HepG2 (cell line): ENCODE measurements at regions not wholly inside any gene's neighbourhood (a gene's known extent, or its start where the extent isn't known, plus 50 kb on each side); places are given as distances from the start of the nearest gene placed in this dataset.

Source experiments
- ATF2 ChIP-seq: sonication (generic); formaldehyde crosslinking; IDR thresholded peaks from 2 replicates; pipeline ENCODE4 v1.4.0; 2020; ENCODE audit warnings: missing genetic modification reagents
- ATF6 ChIP-seq: sonication (generic); formaldehyde crosslinking; conservative IDR thresholded peaks from 2 replicates; pipeline ENCODE4 v1.4.0; 2020; ENCODE audit warnings: missing genetic modification reagents
- BATF2 ChIP-seq: sonication (generic); formaldehyde crosslinking; IDR thresholded peaks from 2 replicates; pipeline ENCODE4 v1.8.0; 2022; ENCODE audit warnings: mild to moderate bottlenecking, missing genetic modification reagents, moderate library complexity
- BCLAF1 ChIP-seq: fragments of 450-650 bp; IDR thresholded peaks from 2 replicates; pipeline ENCODE4 v1.6.1; 2017; ENCODE audit warnings: mild to moderate bottlenecking
- CCDC6 ChIP-seq: sonication (generic); formaldehyde crosslinking; IDR thresholded peaks from 2 replicates; pipeline ENCODE4 v1.8.1; 2022; ENCODE audit warnings: mild to moderate bottlenecking, missing genetic modification reagents, moderate library complexity
- E2F5 ChIP-seq: sonication (generic); formaldehyde crosslinking; conservative IDR thresholded peaks from 2 replicates; pipeline ENCODE4 v1.4.0; 2020; ENCODE audit warnings: missing genetic modification reagents
- IRF1 ChIP-seq: sonication (generic); formaldehyde crosslinking; IDR thresholded peaks from 2 replicates; pipeline ENCODE4 v1.4.0; 2020; ENCODE audit warnings: low read depth, mild to moderate bottlenecking, missing genetic modification reagents
- MAFK ChIP-seq, 2 experiments: IDR thresholded peaks in 1 of 2; conservative IDR thresholded peaks in 1 of 2; 2 replicates each; pipeline ENCODE4 v1.6.1; 2011; ENCODE audit warnings: improper control_type of control experiment in 2 of 2, low read length in 2 of 2
- NFIB ChIP-seq: sonication (generic); formaldehyde crosslinking; IDR thresholded peaks from 2 replicates; pipeline ENCODE4 v1.9.0; 2021; ENCODE audit warnings: missing genetic modification reagents, mild to moderate bottlenecking, borderline replicate concordance
- NR2F1 ChIP-seq, 2 experiments: fragments of 450-650 bp in 1 of 2; formaldehyde crosslinking in 1 of 2; IDR thresholded peaks; 2 replicates each; pipeline versions ENCODE4 v1.5.0 to v1.6.1; 2016 to 2020; ENCODE audit warnings: mild to moderate bottlenecking in 1 of 2, missing compliant biosample characterization in 1 of 2, missing genetic modification reagents in 1 of 2, moderate library complexity in 1 of 2
- REL ChIP-seq: sonication (generic); formaldehyde crosslinking; conservative IDR thresholded peaks from 2 replicates; pipeline ENCODE4 v1.8.0; 2022; ENCODE audit warnings: mild to moderate bottlenecking, missing genetic modification reagents, moderate library complexity
- SALL1 ChIP-seq: sonication (generic); formaldehyde crosslinking; IDR thresholded peaks from 2 replicates; pipeline ENCODE4 v1.8.0; 2022; ENCODE audit warnings: mild to moderate bottlenecking, missing genetic modification reagents
- TAF15 ChIP-seq: fragments of 200-400 bp; formaldehyde crosslinking; IDR thresholded peaks from one replicate; pipeline ENCODE4 v1.6.1; 2018; ENCODE audit warnings: mild to moderate bottlenecking, low read depth, low read length; ENCODE audit not compliant: poor library complexity, severe bottlenecking
- ZBTB38 ChIP-seq: sonication (generic); formaldehyde crosslinking; IDR thresholded peaks from 2 replicates; pipeline ENCODE4 v1.5.1; 2020; ENCODE audit warnings: mild to moderate bottlenecking, missing genetic modification reagents
- ZNF136 ChIP-seq: sonication (generic); formaldehyde crosslinking; IDR thresholded peaks from 2 replicates; pipeline ENCODE4 v1.8.1; 2022; ENCODE audit warnings: low read depth, mild to moderate bottlenecking, moderate library complexity, missing genetic modification reagents
- ZNF230 ChIP-seq: sonication (generic); formaldehyde crosslinking; IDR thresholded peaks from 2 replicates; pipeline ENCODE4 v1.4.0; 2020; ENCODE audit warnings: mild to moderate bottlenecking, missing genetic modification reagents
- ZNF563 ChIP-seq: sonication (generic); formaldehyde crosslinking; IDR thresholded peaks from 2 replicates; pipeline ENCODE4 v1.8.0; 2022; ENCODE audit warnings: mild to moderate bottlenecking, moderate library complexity, missing genetic modification reagents
- ZNF749 ChIP-seq: sonication (generic); formaldehyde crosslinking; IDR thresholded peaks from 2 replicates; pipeline ENCODE4 v1.8.0; 2022; ENCODE audit warnings: mild to moderate bottlenecking, missing genetic modification reagents, moderate library complexity, borderline replicate concordance
- ZNF781 ChIP-seq: sonication (generic); formaldehyde crosslinking; IDR thresholded peaks from 2 replicates; pipeline ENCODE4 v1.5.1; 2020; ENCODE audit warnings: borderline replicate concordance, mild to moderate bottlenecking, missing genetic modification reagents; ENCODE audit errors: not compliant biosample characterization
- ZNF83 ChIP-seq: sonication (generic); formaldehyde crosslinking; IDR thresholded peaks from 2 replicates; pipeline ENCODE4 v1.4.0; 2020; ENCODE audit warnings: missing genetic modification reagents, mild to moderate bottlenecking, borderline replicate concordance
- ZNF879 ChIP-seq: sonication (generic); formaldehyde crosslinking; IDR thresholded peaks from 2 replicates; pipeline ENCODE4 v1.8.1; 2023; ENCODE audit warnings: missing genetic modification reagents

- TF ChIP-seq ZBTB38 (CRISPR knock-in tag) (no peak), ZNF563 (CRISPR knock-in tag) (no peak), BATF2 (CRISPR knock-in tag) (no peak), ATF2 (CRISPR knock-in tag) (no peak), ZNF83 (CRISPR knock-in tag) (no peak), CCDC6 (no peak), SALL1 (no peak; the same call in 1 of the 2 replicates), BCLAF1 (no peak), ZNF230 (CRISPR knock-in tag) (no peak), ZNF136 (CRISPR knock-in tag) (no peak), TAF15 (no peak), NFIB (CRISPR knock-in tag) (no peak), ZNF749 (no peak), ZNF781 (CRISPR knock-in tag) (no peak), ATF6 (CRISPR knock-in tag) (no peak), ZNF879 (CRISPR knock-in tag) (no peak), NR2F1 (CRISPR knock-in tag; IDR thresholded peaks at IDR 0.05) (peak; percentile 17 to 64; a peak in 2 of 4 replicates), MAFK (conservative IDR thresholded peaks at IDR 0.05 in 1 of 2, IDR thresholded peaks at IDR 0.05 in 1 of 2; ENCODE audit: low read length in 2 of 2) (no peak), IRF1 (no peak), E2F5 (CRISPR knock-in tag) (no peak), REL (no peak)
These were observed 566.5 kb upstream of the PKN2 start (continued) for GRCh38 chr1:88117597-88117996.
